ENCODE measurements at regions not wholly inside any gene's neighbourhood (a gene's known extent, or its start where the extent isn't known, plus 50 kb on each side); places are given as distances from the start of the nearest gene placed in this dataset.

DNA sequence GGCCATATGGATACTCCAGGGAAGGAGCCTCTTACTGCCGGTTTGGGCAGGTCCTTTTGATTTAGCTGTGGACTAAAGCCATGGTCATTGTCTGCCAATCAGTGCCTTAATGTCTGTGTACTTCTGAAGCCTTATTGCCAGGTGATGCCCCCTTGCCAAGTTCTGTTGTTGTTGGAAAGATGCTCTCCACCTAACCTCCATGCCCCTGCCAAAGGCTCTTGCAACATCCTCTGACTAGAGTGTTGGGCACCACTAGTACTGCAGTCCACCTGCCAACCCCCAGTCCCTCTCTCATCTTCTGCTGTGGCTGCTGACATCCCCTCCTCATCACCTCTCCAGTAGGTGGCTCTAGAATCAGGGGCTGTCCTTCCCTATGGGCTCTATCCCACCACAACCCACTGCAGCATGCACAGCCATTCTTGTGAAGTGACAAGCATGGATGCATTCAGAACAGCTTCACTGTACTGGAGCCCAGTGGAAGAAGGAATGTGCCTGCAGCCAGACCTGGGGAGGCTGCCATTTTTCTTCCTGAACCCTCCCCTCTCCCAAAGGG lies 375.3 kb upstream of the CDH5 start:
- TF ChIP-seq, protein P1, sequence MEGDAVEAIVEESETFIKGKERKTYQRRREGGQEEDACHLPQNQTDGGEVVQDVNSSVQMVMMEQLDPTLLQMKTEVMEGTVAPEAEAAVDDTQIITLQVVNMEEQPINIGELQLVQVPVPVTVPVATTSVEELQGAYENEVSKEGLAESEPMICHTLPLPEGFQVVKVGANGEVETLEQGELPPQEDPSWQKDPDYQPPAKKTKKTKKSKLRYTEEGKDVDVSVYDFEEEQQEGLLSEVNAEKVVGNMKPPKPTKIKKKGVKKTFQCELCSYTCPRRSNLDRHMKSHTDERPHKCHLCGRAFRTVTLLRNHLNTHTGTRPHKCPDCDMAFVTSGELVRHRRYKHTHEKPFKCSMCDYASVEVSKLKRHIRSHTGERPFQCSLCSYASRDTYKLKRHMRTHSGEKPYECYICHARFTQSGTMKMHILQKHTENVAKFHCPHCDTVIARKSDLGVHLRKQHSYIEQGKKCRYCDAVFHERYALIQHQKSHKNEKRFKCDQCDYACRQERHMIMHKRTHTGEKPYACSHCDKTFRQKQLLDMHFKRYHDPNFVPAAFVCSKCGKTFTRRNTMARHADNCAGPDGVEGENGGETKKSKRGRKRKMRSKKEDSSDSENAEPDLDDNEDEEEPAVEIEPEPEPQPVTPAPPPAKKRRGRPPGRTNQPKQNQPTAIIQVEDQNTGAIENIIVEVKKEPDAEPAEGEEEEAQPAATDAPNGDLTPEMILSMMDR (IDR thresholded peaks at IDR 0.05) = no peak
- TF ChIP-seq POLR2A (IDR thresholded peaks at IDR 0.05) (no peak), POLR2AphosphoS5 (IDR thresholded peaks at IDR 0.05) (no peak)

All from breast epithelium (tissue), 3 donors.